Osteocyte (in vitro differentiated cells): ENCODE measurements at regions not wholly inside any gene's neighbourhood (a gene's known extent, or its start where the extent isn't known, plus 50 kb on each side); places are given as distances from the start of the nearest gene placed in this dataset.

Experiments used
- DNase-seq: peaks from one replicate; pipeline ENCODE4 v3.0.0; 2021; ENCODE audit warnings: mixed read lengths; ENCODE audit not compliant: unreplicated experiment; ENCODE audit errors: extremely low spot score
- H3K27ac Mint-ChIP-seq: one replicate; pipeline ENCODE4 v1.8.0; 2021; ENCODE audit warnings: mild to moderate bottlenecking, mixed read lengths; ENCODE audit not compliant: unreplicated experiment
- H3K27me3 Mint-ChIP-seq: one replicate; pipeline ENCODE4 v1.8.0; 2021; ENCODE audit warnings: mixed read lengths; ENCODE audit not compliant: unreplicated experiment
- H3K36me3 Mint-ChIP-seq: one replicate; pipeline ENCODE4 v1.8.0; 2021; ENCODE audit warnings: mixed read lengths; ENCODE audit not compliant: unreplicated experiment
- H3K4me1 Mint-ChIP-seq: one replicate; pipeline ENCODE4 v1.8.0; 2021; ENCODE audit warnings: mixed read lengths; ENCODE audit not compliant: unreplicated experiment
- H3K4me3 Mint-ChIP-seq: one replicate; pipeline ENCODE4 v1.8.0; 2021; ENCODE audit warnings: mild to moderate bottlenecking, moderate library complexity, mixed read lengths; ENCODE audit not compliant: unreplicated experiment
- H3K9me3 Mint-ChIP-seq: one replicate; pipeline ENCODE4 v1.8.0; 2021; ENCODE audit warnings: mixed read lengths; ENCODE audit not compliant: unreplicated experiment
- CTCF ChIP-seq: fragments of 200-600 bp; sonication (generic); IDR thresholded peaks from 2 replicates; pipeline ENCODE4 v1.5.0; 2021; ENCODE audit warnings: antibody characterized with exemption, mild to moderate bottlenecking, moderate library complexity

- H3K27me3 Mint-ChIP-seq: peaks cover 3% of the 10 kb centered on the region
- H3K36me3 Mint-ChIP-seq: no peaks in the 10 kb centered on the region
- no peaks in the 10 kb centered on the region for H3K9me3 Mint-ChIP-seq
- peaks cover 21% of the 10 kb centered on the region for H3K4me1 Mint-ChIP-seq
- no peak for TF ChIP-seq CTCF
- H3K27ac Mint-ChIP-seq: peak overlapping the region; percentile 79
- no peak for DNase-seq
- no peak overlapping the region for H3K4me3 Mint-ChIP-seq
Measured at GRCh38 chr10:59007307-59008025, 169.0 kb upstream of the PHYHIPL start.

- no peak for DNase-seq
- peaks cover 21% of the 10 kb centered on the region for H3K4me1 Mint-ChIP-seq
- H3K27ac Mint-ChIP-seq: no peak overlapping the region
- no peaks in the 10 kb centered on the region for H3K27me3 Mint-ChIP-seq
- H3K9me3 Mint-ChIP-seq: no peaks in the 10 kb centered on the region
- H3K4me3 Mint-ChIP-seq: no peak overlapping the region
- no peaks in the 10 kb centered on the region for H3K36me3 Mint-ChIP-seq
- TF ChIP-seq CTCF: no peak
Measured at GRCh38 chr10:59008452-59008851, 168.0 kb upstream of the PHYHIPL start.

DNA sequence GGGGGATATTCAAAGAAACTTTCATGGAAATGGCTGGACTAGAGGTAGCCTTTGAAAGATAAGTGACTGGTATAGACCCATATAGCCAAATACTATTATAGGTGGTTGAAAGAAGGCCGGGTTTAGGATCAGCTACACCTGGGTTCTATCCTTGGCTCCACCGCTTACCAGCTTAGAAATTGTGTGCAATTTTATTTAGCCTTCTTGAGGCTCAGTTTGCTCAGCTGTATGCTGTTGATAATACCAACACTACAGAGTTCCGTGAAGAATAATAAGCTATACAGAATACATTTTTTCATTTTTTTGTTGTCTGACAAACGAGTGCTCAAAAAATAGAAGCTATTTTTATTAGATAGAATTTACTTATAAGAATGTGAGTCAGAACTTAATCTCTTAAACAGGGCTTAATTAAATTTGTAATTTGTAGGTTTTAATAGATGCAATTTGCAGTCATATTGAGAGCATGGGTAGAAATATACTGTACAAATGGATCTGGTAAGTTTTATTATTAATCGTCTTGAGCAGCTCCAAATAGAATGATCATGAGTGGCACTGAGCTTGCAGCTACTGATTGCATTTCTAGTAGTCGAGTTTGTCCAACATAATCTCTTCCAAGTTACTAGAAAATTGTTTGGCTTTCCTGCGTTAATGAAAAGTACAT lies 164.3 kb upstream of the PHYHIPL start:
- H3K4me3 Mint-ChIP-seq: no peak overlapping the region
- H3K27ac Mint-ChIP-seq: no peak overlapping the region
- no peak for DNase-seq
- H3K36me3 Mint-ChIP-seq: no peaks in the 10 kb centered on the region
- peaks cover 6% of the 10 kb centered on the region for H3K4me1 Mint-ChIP-seq
- H3K9me3 Mint-ChIP-seq: no peaks in the 10 kb centered on the region
- TF ChIP-seq CTCF: no peak
- H3K27me3 Mint-ChIP-seq: peaks cover 6% of the 10 kb centered on the region

GRCh38 chr10:59012839-59013238 lies 163.6 kb upstream of the PHYHIPL start:
- no peak for DNase-seq
- Mint-ChIP-seq H3K4me3 (no peak overlapping the region), H3K36me3 (no peaks in the 10 kb centered on the region), H3K27me3 (peaks cover 9% of the 10 kb centered on the region), H3K9me3 (no peaks in the 10 kb centered on the region), H3K27ac (no peak overlapping the region), H3K4me1 (no peaks in the 10 kb centered on the region)
- TF ChIP-seq CTCF: no peak

DNA sequence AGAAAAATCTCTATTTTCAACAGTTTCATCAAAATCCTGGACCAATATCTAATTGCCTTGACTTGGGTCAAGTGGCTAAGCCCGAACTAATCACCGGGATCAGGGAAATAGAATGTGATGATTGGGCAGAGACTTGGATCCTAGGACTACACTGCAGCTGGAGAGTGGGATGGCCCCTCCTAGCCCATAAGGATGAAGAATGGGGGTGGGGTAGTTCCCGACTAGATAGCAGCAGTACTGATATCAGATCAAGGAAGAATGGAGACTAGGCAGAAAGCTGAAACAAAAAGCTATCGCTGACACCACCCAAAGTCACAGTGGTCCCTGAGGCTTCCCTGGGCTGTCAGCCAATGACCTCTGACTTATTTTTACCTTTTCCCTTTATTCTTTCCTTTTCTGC lies 160.4 kb upstream of the PHYHIPL start:
- H3K9me3 Mint-ChIP-seq: no peaks in the 10 kb centered on the region
- no peaks in the 10 kb centered on the region for H3K36me3 Mint-ChIP-seq
- H3K4me1 Mint-ChIP-seq: peaks cover 8% of the 10 kb centered on the region
- H3K27me3 Mint-ChIP-seq: peaks cover 10% of the 10 kb centered on the region
- H3K27ac Mint-ChIP-seq: no peak overlapping the region
- no peak for DNase-seq
- no peak for TF ChIP-seq CTCF
- H3K4me3 Mint-ChIP-seq: no peak overlapping the region
